GM06990 (cell line): ENCODE measurements at regions not wholly inside any gene's neighbourhood (a gene's known extent, or its start where the extent isn't known, plus 50 kb on each side); places are given as distances from the start of the nearest gene placed in this dataset.

Experiments used
- DNase-seq: peaks from one replicate; pipeline ENCODE4 v3.0.0-alpha.2; 2011; ENCODE audit not compliant: insufficient read length; ENCODE audit errors: extremely low read depth
- H3K27me3 ChIP-seq: replicated peaks from 2 replicates; pipeline ENCODE4 v1.6.0; 2011; ENCODE audit warnings: low read length; ENCODE audit not compliant: control insufficient read depth, insufficient read depth
- H3K36me3 ChIP-seq: 2 replicates; pipeline ENCODE4 v1.5.1; 2011; ENCODE audit warnings: low read length; ENCODE audit not compliant: control insufficient read depth, insufficient read depth
- H3K4me3 ChIP-seq: replicated peaks from 2 replicates; pipeline ENCODE4 v1.5.1; 2011; ENCODE audit warnings: low read depth, mild to moderate bottlenecking, control low read depth, low read length
- CTCF ChIP-seq: IDR thresholded peaks from 2 replicates; pipeline ENCODE4 v1.5.1; 2011; ENCODE audit warnings: low read length, control low read depth, mild to moderate bottlenecking, inconsistent platforms; ENCODE audit not compliant: insufficient read depth, poor library complexity, severe bottlenecking

GRCh38 chr9:8221462-8221861, 421.9 kb upstream of the DMAC1 start:
- Histone ChIP-seq H3K4me3 (no peak overlapping the region), H3K27me3 (no peaks in the 10 kb centered on the region), H3K36me3 (no peaks in the 10 kb centered on the region)
- no peak for DNase-seq
- no peak for TF ChIP-seq CTCF

GRCh38 chr9:8208465-8208864, 408.9 kb upstream of the DMAC1 start:
- no peaks in the 10 kb centered on the region for H3K27me3 ChIP-seq
- H3K4me3 ChIP-seq, result no peak overlapping the region
- H3K36me3 ChIP-seq, result no peaks in the 10 kb centered on the region
- DNase-seq, result no peak
- TF ChIP-seq CTCF, result no peak

GRCh38 chr9:8207596-8207995, 408.0 kb upstream of the DMAC1 start:
- no peak overlapping the region for H3K4me3 ChIP-seq
- TF ChIP-seq CTCF, result no peak

GRCh38 chr9:8206720-8207119, 407.1 kb upstream of the DMAC1 start:
- H3K4me3 ChIP-seq, result no peak overlapping the region
- H3K36me3 ChIP-seq, result no peaks in the 10 kb centered on the region
- no peak for TF ChIP-seq CTCF
- no peak for DNase-seq
- no peaks in the 10 kb centered on the region for H3K27me3 ChIP-seq

More at GRCh38 chr9:8207596-8207995, 408.0 kb upstream of the DMAC1 start:
- DNase-seq, result no peak
- Histone ChIP-seq H3K36me3 (no peaks in the 10 kb centered on the region), H3K27me3 (no peaks in the 10 kb centered on the region)

- Histone ChIP-seq H3K36me3 (no peaks in the 10 kb centered on the region), H3K27me3 (no peaks in the 10 kb centered on the region), H3K4me3 (no peak overlapping the region)
- DNase-seq, result no peak
- TF ChIP-seq CTCF, result no peak
Observed at GRCh38 chr9:8205576-8205975, 406.0 kb upstream of the DMAC1 start.

GRCh38 chr9:8189881-8190280, 390.3 kb upstream of the DMAC1 start:
- DNase-seq, result no peak

More at GRCh38 chr9:8189881-8190280, 390.3 kb upstream of the DMAC1 start:
- TF ChIP-seq CTCF, result no peak
- Histone ChIP-seq H3K36me3 (no peaks in the 10 kb centered on the region), H3K27me3 (no peaks in the 10 kb centered on the region), H3K4me3 (no peak overlapping the region)
